NCI-H2029 (cell line): ENCODE measurements at regions not wholly inside any gene's neighbourhood (a gene's known extent, or its start where the extent isn't known, plus 50 kb on each side); places are given as distances from the start of the nearest gene placed in this dataset.
"Not testable (repeated sequence)": the region's sequence is repeated elsewhere in the genome, so short reads cannot be mapped to it uniquely, and the experiment has no call there.

ENCODE experiments used
- DNase-seq: peaks from one replicate; lab custom pipeline; 2025; lab: John Stamatoyannopoulos, UW

DNA sequence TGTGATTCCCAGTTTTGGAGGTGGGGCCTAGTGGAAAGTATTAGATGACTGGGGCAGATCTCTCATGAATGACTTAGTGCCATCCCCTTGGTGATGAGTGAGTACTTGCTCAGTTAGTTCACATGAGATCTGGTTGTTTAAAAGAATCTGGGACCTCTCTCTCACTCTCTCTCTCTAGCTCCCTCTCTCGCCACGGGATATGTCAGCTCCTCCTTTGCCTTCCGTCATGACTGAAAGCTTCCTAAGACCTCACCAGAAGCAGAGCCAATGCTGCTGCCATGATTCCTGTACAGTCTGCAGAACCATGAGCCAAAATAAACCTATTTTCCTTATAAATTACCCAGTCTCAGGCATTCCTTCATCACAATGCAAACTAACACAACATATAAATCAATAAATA lies 176.7 kb downstream of the PRELID2 start:
- no peak for DNase-seq

DNA sequence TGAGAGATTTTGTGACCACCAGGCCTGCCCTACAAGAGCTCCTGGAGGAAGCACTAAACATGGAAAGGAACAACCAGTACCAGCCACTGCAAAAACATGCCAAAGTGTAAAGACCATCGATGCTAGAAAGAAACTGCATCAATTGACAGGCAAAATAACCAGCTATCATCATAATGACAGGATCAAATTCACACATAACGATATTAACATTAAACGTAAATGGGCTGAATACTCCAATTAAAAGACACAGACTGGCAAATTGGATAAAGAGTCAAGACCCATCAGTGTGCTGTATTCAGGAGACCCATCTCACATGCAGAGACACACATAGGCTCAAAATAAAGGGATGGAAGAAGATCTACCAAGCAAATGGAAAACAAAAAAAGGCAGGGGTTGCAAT lies 182.4 kb downstream of the PRELID2 start:
- not testable (repeated sequence) for DNase-seq

DNA sequence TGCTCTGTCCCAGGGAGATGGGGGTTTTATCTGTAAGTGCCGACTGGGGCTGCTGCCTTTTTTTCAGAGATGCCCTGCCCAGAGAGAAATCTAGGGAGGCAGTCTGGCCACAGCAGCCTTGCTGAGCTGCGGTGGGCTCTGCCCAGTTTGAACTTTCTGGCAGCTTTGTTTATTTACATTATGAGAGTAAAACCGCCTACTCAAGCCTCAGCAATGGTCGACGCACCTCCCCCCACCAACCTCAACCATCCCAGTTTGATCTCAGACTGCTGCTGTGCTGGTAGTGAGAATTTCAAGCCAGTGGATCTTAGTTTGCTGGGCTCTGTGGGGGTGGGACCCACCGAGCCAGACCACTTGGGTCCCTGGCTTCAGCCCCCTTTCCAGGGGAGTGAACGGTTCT lies 188.0 kb downstream of the PRELID2 start:
- DNase-seq, result not testable (repeated sequence)

- DNase-seq, result not testable (repeated sequence)
These were observed 191.9 kb downstream of the PRELID2 start for GRCh38 chr5:145643214-145643613.

GRCh38 chr5:145637396-145637795 lies 197.7 kb downstream of the PRELID2 start:
- DNase-seq, result no peak

GRCh38 chr5:145636371-145636770 lies 198.8 kb downstream of the PRELID2 start:
- no peak for DNase-seq

- DNase-seq, result no peak
These were observed 201.7 kb downstream of the PRELID2 start for GRCh38 chr5:145633474-145633873.

DNA sequence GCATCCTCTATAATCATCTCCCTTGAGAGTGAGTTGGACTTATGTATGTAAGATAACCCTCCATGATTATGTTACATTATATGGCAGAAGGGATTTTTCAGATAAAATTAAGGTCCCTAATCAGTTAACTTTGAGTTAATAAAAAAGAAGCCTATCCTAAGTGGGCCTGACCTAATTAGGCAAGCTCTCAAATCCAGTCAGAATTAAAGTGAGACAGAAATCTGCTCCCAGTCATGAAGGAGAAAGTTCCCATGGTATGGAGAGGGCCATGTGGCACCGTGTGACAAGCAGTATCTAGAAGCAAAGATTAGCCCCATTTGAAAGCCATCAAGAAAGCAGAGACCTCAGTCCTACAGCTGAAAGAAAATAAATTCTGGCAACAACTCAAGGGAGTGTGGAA lies 202.4 kb downstream of the PRELID2 start:
- no peak for DNase-seq

DNA sequence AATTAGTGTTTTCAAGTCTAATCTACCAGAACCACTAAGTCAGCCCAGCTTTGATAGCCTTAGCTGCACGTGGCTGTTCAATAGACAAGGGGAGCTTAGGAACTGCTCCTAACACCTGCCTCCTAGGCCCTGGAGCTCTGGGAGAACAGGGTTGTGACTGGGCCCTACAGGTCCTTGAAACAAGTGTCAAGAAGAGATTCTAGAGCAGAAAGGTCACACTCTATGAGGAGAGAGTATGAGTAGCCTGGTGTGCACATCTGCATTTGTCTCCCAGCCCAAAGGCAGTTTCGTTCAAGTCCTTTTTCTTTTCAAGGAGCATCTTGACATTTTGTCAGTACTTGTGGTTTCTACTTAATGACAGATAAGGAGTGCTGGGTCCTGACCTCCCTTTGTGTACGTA lies 206.1 kb downstream of the PRELID2 start:
- peak; percentile 50 for DNase-seq

DNA sequence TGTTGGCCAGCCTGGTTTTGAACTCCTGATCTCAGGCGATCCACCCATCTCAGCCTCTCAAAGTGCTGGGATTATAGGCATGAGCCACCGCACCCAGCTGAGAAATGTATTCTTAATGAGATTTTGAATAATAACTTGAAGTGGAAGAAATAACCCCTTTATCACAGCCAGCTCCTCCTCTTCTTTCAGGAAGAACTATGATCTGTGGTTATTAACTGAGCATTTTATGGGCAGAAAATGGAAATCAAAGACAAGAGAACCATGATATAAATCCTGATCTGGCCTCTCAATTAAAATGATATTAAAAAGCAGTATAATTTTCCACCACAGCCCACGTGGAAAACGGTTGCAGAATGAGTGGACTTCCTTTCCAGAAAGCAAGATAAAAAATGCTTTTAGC lies 206.6 kb downstream of the PRELID2 start:
- DNase-seq, result no peak

GRCh38 chr5:145619806-145620310 lies 215.3 kb downstream of the PRELID2 start:
- no peak for DNase-seq

GRCh38 chr5:145616739-145617138 lies 218.4 kb downstream of the PRELID2 start:
- not testable (repeated sequence) for DNase-seq

DNA sequence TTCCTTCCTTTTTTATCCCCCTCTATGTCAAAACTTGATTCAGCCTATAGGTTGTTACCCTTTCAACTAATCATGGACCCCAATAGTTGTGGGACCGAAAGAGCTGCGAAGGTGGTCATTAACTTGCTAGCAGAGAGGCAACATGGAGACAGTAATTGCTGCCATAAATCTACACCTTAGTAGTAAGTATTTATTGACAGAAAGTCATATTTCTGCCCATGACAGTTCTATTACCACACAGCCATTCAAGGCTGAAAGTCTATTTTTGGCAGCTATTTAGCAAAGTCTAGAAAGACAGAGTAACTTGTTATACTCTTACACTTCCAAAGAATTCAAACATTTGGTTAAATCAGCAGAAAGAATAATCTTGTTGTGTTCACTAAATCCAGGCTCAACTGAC lies 236.2 kb downstream of the PRELID2 start:
- DNase-seq, result no peak

- DNase-seq, result no peak
These were observed 237.0 kb downstream of the PRELID2 start for GRCh38 chr5:145598184-145598583.

DNA sequence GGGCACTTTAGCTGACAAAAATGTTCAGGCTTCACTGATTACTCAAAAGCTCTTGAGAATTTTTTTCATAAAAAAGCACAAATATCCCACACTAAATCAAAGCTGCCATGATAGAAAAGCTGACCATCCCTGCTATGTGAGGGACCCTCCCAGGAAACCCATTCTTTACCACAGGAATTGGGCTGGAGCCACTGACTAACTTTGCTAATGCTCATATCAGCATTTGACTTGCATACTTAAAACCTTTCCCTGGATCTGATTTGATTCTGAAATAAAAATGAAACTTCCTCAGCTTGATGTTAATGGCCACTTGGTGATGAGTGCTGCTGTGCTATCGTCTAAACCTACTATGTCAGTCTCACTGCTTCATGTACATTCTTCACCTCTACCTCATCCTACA lies 243.6 kb downstream of the PRELID2 start:
- no peak for DNase-seq

- no peak for DNase-seq
These were observed 246.1 kb downstream of the PRELID2 start for GRCh38 chr5:145589063-145589462.

- no peak for DNase-seq
These were observed 246.6 kb downstream of the PRELID2 start for GRCh38 chr5:145588558-145588957.

GRCh38 chr5:145588113-145588512 lies 247.0 kb downstream of the PRELID2 start:
- no peak for DNase-seq

- DNase-seq, result no peak
These were observed 247.4 kb downstream of the PRELID2 start for GRCh38 chr5:145587710-145588109.

- no peak for DNase-seq
These were observed 247.9 kb downstream of the PRELID2 start for GRCh38 chr5:145587308-145587672.

DNA sequence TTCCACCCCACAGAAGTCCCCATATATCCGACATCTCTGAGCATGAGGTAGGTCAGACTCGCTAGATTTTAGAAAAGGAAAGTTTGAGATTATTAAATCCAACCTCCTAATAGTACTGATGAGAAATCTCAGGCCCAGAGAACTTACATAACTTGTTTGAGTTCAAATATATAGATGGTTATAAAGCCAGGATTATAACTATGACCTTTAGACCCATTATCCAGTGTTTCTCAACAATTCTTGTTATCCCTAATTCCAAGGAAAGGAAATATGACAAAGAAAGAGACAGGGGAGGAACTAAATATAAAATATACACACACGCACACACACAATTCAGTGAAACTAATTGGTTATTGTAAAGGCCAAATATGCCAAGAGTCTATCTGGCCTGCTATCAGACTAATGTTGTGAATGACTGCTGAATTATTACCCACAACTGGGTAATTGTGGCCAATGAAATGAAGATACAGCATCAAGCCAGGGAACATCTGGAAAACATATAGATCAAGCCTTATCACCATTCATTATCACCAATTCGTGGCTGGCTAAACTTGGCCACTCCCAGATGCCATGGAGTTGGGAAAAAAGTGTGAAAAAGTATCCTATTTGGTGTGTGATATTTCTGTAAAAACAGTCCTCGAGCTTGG lies 248.4 kb downstream of the PRELID2 start:
- DNase-seq, result no peak

GRCh38 chr5:145585443-145586148 lies 249.5 kb downstream of the PRELID2 start:
- DNase-seq, result no peak

DNA sequence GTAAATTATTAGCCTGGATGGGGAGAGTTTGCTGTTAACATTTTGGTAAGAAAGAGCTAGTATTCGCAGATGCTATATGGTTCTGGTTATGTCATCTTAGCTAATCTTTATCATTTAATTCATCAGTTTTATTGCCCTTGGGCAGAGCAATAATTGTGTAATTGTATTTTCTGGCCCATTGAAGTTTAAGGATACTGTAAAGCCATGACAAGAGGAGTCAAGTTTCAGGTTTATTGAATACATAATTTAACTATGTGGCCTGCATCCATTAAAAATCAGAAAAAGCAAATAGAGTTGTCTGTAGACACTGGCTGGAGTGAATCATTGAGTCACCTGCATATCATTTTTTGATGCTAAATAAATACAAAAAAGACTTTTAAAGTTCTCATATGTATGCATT lies 255.8 kb downstream of the PRELID2 start:
- no peak for DNase-seq
